GM21723 (cell line): ENCODE measurements at regions not wholly inside any gene's neighbourhood (a gene's known extent, or its start where the extent isn't known, plus 50 kb on each side); places are given as distances from the start of the nearest gene placed in this dataset.
"Not testable (repeated sequence)": the region's sequence is repeated elsewhere in the genome, so short reads cannot be mapped to it uniquely, and the experiment has no call there.

Source experiments
- ATAC-seq: cut with Tn5 transposase; IDR thresholded peaks from one replicate; pipeline ENCODE4 v1.9.1; 2021; ENCODE audit warnings: mild to moderate bottlenecking, moderate library complexity; ENCODE audit not compliant: unreplicated experiment

DNA sequence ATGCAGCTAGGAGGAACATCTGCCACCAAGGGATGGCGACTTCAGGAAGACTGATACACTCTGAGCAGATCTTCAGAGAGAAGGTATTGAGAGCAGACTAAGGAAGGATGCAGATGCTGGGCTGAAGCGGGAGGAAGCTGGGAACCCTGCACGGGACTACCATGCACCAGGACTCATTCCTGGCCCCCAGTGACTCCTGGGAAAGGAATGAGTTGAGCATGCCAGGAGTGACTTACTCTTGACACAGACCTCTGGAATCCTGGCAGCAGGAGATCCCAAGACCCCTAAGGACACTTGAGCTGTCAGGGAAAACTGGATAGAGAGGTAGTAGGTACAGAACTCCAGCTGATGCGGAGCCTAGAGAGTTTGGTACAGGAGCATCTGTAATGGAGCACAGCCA, 336.1 kb downstream of the RPS29 start:
- no peak for ATAC-seq

DNA sequence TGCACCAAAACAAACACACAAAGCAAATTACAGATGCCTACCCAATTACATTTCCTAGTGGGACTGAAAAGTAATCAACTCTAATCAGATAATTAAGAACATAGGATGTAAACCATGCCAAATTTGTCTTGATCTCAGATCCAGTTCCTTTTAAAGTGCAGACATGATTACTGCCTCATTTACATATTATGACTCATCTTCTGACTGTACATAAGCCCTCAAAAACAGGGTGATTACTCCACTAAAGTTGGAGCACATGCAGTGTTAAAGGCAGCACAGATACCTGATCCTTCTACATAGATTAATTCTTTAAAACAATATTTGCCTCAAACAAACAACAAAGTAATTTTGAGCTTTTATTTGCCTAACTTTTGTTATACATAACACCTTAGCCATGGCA, 337.2 kb downstream of the RPS29 start:
- ATAC-seq: no peak

DNA sequence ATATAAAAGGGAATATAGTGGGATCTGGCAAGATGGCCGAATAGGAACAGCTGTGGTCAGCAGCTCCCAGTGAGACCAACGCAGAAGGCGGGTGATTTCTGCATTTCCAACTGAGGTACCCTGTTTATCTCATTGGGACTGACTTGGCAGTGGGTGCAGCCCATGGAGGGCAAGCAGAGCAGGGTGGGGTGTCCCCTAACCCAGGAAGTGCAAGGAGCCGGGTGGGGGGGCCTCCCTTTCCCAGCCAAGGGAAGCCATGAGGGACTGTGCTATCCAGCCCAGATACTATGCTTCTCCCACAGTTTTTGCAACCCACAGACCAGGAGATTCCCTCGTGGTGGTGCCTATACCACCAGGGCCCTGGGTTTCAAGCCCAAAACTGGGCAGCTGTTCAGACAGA, 342.4 kb downstream of the RPS29 start:
- ATAC-seq: not testable (repeated sequence)

DNA sequence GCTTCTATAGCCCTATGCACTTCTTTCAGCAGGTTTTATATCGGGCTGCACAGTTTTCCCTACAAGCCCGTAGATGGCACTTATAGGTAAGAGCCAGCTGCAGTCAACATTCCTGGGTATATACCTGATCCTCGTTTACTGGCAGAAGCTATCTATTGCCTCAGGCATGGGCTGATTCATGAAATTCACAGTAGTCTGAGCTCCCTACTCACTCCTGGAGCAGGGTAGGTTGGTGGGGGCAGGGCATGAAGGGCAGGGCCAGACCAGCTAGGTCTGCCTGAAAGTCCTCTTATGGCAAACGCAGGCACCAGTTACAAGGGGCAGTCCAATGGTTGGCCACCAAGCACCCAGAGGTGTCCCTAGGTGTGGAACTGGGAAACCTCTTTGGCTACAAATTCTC, 345.8 kb downstream of the RPS29 start:
- ATAC-seq: no peak

DNA sequence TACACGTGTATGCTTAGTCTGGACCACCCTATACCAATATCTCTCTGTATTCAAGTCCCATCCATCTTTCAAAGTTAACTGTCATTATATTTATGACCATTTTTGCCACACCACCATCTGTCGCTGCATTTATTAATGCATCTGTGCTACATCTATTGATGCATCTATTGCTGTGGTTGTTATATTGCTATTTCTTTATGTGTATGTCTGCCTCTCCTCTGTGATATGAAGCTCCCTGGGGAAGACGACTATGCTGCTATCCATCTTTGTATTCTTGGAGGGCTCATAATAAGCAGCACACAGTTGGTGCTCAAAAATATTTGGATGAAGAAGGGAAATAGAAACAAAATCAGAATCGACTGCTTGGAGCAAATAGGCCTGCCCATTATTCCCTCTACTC, 357.6 kb downstream of the RPS29 start:
- ATAC-seq: no peak

DNA sequence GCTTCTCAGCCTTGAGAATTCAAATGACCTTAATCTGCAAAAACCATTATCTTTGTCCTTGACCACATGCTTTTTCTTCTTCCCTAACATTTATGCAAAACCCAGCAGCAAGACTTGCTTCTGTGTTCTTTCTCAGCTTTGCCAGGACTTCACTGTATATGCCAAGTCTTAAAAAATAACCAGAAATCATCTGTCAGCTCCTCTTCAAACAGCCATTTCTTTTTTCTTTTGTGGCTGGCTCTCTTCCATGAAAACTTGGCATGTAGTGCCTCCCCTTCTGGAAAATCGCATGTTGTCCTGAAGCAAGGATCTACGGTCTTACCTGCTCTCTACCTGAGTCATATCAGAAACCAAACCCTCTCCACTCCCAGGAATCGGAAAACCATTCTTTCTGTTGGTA, 364.9 kb downstream of the RPS29 start:
- ATAC-seq: no peak

DNA sequence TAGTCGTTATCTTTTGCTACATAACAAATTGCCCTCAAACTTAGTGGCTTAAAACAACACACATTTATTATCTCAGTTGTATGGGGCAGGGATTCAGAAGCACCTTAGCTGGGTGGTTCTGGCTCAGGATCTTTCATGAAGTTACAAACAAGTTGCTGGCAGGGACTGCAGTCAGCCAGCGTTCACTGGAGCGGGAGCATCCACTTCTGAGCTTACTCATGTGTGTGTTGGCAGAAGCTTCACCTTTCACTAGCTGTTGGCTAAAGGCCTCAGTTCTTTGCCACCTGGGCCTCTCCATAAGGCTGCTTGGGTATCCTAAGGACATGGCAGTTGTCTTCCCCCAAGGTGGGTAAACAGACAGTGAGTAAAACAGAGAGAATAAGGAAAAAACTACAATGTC, 365.7 kb downstream of the RPS29 start:
- no peak for ATAC-seq

DNA sequence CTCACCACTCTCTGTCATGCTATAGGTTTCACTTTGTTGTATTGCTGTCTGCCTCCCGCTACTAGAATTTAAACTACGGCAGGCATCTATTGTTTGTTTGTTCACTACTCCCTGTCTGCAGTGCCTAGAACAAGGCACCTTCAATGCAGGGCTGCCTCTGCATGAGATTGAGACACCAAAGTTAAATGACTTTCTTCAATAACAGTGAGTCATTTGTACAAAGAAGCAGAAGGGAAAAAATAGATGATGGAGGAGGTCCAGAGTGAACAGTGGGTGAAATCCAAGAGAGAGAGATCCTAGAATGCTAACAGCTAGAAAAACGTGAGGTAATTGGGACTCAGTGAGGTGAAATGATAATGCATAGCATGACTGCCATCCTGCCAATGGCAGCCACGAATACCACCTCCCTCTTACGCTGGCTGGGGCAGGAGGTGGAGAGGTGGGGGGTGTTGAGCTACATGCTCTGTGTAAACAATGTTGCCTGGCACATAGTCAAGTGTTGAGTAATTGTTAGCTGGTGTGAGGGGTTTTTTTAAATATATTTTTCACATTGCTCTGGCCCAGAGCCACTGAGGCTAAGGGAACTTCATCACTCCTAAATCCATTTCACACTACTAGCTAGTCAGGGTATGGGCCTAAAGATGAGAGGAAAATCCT, 367.6 kb downstream of the RPS29 start:
- ATAC-seq: no peak

DNA sequence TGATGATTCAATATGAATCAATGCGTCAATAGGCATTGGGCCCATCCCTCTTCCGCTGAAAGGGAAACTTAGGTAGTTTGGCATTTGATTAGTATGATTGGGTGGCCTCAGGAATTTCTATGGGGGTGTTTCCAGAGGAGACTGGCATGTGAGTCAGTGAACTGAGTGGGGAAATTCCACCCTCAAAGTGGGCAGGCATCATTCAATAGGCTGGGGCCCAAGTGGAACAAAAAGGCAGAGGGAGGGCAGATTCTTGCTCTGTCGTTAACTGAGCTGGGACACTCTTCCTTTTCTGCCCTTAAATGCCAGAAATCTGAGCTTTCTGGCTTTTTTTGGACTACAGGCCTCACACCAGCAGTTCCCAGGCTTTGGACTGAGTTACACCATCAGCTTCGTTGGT, 373.5 kb downstream of the RPS29 start:
- ATAC-seq: no peak

DNA sequence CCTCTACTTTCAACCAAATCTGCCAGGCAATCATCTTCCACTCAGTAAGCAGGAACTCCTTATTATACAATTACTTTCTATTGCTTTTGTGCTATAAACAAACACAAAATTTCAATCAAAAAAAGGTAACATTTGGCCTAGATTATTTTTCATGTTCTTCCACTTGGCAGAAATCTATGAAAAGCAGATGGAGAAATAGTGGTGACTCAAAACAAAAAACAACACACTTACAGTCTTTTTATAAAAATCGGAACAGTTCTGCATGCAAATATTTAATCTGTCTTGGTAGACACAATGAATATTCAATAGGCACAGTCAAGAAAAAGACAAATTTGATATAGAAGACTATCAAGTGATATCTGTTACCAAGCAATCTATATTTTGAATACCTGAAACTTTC, 376.8 kb downstream of the RPS29 start:
- ATAC-seq: no peak

DNA sequence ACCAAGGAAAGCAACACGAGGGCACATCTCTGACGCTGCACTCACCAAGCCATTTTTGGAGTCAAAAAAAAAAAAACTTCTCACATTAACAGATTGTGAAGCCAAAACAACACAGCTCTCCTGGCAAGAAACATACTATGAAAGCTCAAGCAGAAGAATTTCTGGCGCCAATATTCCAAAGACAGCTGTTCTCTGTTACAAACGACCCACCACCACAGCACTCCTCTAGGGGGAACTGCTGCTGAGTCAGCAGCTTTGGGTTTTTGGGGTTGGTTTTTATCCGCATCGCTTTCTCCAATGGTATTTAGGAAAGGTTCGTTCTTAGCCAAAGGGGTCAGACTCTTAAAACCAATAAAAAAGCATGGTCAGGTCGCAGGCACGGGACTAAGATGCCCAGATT, 379.4 kb downstream of the RPS29 start:
- no peak for ATAC-seq

DNA sequence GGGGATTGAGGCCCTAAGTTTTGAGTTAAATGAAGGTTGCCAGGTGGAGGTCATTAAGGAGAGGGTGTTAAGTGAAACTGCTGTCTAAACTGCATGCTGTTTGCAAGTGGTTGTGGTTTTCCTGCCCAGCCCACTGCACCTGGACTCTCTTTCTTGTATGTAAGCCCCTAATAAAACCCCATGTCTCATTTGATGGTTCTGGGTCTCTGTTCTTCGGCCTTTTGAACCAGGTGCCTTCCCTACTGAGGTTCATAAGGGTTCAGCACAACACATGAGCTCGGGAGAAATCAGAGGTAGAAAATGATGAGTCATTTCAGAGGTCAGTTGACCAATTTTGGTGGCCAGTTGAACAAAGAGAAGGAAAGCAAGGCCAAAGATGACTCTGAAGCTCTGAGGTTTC, 382.5 kb downstream of the RPS29 start:
- ATAC-seq: no peak

DNA sequence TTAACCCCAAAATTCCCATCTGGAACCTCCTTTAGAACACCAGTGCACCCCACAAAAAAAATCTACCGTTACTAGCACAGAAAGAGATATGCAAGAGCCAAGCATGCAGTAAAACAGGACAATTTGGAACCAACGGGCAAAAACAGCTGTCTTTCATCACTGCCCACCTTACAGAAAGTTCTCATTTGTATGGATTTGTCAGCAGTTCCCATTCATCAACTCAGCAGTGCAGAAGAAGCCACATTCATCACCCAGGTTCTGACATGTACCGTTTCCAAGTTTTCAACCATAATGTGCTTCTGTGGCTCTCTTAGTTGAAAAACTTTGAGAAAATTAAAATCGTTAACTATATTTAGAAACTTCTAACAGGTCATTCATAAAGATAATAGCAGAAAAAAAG, 387.0 kb downstream of the RPS29 start:
- ATAC-seq: no peak

DNA sequence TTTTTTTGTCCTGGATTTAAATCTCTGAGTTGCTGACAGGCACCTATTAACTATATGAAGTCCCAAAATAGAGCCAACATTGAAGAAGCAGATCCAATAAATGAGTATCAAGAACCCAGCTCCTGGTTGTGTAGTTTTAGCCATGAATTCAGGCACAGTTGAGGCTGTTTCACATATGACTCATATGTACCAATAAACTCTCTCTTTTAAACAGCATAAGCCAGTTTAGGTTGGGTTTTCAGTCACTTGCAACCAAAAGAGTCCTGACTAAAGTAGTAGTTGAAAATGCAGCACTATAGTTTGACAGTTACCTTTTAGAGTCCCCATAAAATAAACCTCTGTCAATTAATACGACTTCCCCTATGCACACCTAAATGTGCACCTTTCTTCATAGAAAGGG, 389.9 kb downstream of the RPS29 start:
- no peak for ATAC-seq

DNA sequence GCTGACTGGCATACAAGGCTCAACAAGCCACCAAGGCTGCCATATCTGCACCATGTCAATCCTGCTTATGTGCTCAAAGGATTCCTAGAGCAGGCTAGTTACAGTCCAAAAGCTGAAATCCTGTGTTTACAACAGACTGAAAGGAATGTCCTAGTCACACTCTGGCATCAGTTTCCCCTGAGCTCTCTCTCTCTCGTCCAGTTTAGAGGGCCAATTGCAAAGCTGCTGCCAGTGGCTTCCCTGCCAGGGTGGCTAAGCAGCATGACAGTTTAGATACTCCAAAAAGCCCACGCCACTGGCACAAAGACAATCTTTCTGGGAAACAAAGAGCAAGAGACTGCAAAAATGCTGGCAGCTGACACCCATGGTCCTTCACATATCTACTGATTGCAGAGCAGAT, 392.1 kb downstream of the RPS29 start:
- ATAC-seq: no peak

DNA sequence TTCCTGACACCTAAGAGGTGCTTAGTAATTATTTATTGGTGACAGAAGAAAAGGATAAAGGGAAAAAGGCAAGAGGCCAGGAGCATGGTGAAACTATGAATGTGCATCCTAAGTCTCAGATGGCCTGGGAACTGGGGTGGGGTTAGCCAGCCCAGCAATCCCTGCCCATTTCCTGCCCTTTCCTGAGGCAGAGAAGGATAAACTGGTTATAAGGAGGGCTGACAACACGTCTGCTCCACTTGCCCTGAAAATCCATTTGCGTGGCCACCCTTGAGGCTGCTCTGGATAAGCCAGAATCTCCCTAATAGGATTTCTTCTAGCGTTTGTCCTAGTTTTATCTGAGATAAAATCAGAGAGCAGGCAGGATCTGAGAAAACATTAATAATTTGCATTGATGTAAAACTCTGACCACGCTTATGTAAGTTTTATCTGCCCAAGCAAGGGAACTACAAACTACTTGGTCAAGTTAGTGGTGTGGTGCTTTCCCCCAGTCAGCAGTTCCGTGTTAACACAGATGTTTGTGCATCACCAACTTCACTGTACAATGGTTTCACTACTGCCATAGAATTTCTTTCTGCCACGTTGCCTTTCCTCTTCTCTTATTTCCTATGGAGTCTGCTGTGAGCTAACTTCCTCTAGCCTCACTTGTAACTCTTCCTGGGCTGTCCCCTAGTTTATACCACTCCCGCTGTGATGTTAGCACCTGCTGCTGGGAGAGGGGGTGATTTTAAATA, 392.7 kb downstream of the RPS29 start:
- ATAC-seq: peak; percentile 97

DNA sequence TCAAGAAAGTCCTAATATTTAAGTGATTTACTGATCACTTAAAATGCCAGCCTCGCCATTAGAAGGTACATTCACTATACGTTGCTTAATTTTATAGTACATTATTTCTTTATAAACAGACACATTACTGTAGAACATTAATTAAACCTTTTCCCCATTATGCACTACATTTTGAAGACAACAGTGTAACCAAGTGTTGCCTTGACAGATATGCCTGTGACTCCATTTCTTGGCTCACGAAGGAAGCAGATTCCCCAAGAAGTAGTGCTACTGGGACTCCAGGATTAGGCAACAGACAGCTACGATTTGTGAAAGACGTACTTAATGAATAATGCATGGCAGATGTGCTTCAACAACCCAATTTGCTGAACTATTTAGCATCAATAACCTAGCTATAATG, 394.8 kb downstream of the RPS29 start:
- no peak for ATAC-seq

DNA sequence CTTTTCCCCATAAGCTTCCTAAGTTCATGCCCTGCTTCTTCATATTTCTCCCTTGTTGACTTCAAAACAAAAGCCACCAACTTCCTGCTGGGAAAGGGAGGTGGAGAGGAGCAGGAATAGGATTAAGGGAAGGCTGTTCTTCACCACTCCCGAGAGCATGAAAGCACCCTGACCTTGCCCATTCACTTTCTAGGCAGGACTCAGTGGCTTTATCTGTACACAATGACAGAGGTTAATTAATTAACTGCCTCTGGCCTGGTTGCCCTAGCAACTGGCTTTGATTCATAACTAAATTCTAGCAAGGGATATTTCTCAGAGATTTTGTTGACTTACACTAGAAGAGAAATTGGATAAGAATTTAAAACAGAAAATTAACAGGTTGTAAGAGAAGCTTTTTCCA, 396.8 kb downstream of the RPS29 start:
- ATAC-seq: no peak

DNA sequence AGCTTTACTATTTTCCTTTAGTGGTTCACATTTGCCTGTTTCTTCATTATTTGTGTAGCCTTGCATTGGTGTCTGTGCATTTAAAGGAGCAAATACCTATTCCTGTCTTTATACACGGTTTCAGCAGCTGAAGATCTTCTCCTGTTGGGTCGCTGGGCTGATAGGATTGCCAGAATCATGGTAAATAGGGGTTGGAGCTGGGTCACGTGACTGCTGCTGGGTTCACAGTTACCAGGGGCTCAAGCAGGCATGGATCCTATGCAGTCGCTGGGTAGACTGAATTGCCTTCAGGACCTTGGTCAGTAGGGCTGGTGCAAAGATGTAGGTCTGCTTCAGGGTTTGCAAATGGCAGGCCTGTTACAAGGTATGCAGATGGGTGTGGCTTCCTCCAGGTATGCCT, 398.4 kb downstream of the RPS29 start:
- no peak for ATAC-seq

DNA sequence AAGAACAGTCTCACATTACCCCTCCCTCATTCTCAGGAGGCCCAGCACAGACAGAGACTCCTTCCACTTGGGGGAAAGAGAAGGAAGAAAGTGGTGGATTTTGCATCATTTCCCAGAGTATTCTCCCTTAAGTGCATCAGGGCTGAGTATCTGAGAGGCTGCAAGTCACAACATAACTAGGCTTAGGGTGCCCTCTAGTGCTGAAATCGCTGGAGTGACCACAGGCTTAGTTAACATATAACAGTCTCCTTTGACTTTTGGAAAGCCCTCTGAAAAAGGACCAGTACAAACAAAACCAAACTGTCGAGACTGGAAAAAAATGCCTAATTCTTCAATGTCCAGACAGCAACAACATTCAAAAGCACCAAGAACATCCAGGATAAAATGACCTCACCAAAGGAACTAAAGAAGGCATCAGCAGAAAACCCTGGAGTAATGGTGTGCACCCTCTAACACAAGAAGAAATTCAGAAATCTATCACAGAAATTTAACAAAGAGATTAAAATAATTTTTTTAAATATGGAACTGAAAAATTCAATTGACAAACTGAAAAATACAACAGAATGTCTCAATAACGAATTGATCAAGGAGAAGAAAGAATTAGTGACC, 412.3 kb downstream of the RPS29 start:
- peak; percentile 99 for ATAC-seq

DNA sequence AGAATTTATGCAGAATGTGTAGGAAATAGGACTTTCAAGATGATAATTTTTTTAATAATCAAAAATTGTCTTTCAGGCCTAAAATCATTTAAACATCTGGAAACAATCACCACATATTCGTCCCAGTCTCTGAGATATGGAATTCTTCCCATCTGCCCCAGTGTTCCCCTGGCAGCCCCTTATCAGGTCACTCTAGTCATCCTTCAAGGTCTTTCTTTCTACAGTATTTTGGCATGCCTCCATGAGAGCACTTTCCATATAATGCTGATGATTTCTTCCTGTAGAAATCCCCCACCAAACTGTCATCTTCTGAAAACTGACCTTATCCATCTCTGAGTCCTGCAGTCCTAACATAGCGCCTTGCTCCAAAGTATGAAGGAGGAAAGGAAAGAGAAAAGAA, 422.1 kb downstream of the RPS29 start:
- ATAC-seq: no peak

DNA sequence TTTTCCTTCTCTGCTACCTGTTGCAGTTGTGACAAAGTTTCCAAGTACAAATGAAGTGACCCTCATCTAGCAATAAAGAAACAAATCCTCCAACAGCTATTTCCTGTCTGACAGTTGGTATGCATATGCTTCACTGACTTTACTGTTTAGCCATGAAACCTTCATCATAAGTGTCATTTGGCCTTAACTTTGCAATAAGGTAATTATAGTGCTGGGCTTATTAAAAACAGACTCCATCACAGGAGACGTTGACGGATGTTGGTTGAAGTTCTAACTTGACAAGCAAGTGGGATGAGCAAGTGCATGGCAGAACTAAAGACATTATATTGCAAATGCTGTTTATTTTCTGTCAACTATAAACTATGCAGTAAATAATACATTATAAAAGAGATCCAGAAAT, 425.2 kb downstream of the RPS29 start:
- no peak for ATAC-seq
